ENCODE measurements at regions not wholly inside any gene's neighbourhood (a gene's known extent, or its start where the extent isn't known, plus 50 kb on each side); places are given as distances from the start of the nearest gene placed in this dataset.

DNA sequence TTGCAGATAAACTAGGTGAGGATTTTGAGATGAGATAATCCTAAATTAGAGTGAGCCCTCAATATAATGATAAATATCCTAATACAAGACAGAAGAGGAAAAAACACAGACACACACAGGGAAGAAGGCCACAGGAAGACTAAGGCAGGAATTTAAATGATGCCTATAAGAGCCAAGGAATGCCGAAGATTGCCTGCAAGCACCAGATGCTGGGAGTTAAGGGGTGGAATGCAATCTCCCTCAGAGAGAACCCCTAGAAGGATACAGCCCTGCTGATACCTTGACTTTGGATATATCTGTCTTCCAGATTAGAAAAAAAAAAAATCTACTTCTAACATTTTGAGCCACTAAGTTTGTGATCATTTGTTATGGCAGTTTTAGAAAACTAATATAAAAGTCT lies 299.7 kb upstream of the PRMT6 start:
- ChIA-PET CTCF (no interaction called here), POLR2A (no interaction called here)
- Mint-ChIP-seq H3K4me3 (ENCODE audit: unreplicated experiment) (no peak overlapping the region), H3K27me3 (ENCODE audit: insufficient read depth, unreplicated experiment) (no peaks in the 10 kb centered on the region), H3K27ac (ENCODE audit: low read depth, unreplicated experiment) (no peak overlapping the region), H3K4me1 (ENCODE audit: insufficient read depth, unreplicated experiment) (peaks cover 17% of the 10 kb centered on the region), H3K36me3 (ENCODE audit: insufficient read depth, unreplicated experiment) (no peaks in the 10 kb centered on the region), H3K9me3 (ENCODE audit: unreplicated experiment) (no peaks in the 10 kb centered on the region)
- BruUV-seq (replicated peaks): no TSS peak
- intact Hi-C loops (cut with micrococcal nuclease): loop anchor here (5.0 kb wide), 1 partner anchor 301 kb away; the partner anchor contains the start of gene PRMT6
- DNase-seq (ENCODE audit: unreplicated experiment): no peak
- TF ChIP-seq, protein P1, sequence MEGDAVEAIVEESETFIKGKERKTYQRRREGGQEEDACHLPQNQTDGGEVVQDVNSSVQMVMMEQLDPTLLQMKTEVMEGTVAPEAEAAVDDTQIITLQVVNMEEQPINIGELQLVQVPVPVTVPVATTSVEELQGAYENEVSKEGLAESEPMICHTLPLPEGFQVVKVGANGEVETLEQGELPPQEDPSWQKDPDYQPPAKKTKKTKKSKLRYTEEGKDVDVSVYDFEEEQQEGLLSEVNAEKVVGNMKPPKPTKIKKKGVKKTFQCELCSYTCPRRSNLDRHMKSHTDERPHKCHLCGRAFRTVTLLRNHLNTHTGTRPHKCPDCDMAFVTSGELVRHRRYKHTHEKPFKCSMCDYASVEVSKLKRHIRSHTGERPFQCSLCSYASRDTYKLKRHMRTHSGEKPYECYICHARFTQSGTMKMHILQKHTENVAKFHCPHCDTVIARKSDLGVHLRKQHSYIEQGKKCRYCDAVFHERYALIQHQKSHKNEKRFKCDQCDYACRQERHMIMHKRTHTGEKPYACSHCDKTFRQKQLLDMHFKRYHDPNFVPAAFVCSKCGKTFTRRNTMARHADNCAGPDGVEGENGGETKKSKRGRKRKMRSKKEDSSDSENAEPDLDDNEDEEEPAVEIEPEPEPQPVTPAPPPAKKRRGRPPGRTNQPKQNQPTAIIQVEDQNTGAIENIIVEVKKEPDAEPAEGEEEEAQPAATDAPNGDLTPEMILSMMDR (IDR thresholded peaks at IDR 0.05; ENCODE audit: unreplicated experiment): no peak

DNA sequence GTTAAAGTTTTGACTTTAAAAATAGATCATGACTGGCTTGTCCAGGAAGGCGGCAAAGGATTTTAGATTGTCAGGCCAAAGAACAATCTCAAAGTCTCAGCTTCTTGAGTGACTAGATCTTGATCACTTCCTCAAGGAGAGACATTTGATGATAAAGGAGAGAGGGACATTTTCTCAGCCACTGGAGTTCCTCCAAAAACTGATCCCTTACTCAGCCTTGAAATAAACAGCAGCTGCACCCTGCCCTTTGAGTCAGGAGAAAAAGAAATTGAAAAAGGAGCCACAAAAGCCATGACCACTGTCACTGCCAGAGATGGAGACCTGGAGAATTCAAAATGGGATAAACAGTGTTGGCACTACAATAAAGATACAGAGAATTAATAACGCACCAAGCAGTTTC lies 288.4 kb upstream of the PRMT6 start:
- ChIA-PET CTCF (interaction anchor here (0.6 to 1.2 kb wide), 2 partner anchors 9 to 134 kb away, joined by 3 read pairs; no protein-coding TSS in a partner anchor), POLR2A (interaction anchor here (0.6 to 0.7 kb wide), 2 partner anchors 18 to 287 kb away, joined by 3 to 4 read pairs; no protein-coding TSS in a partner anchor)
- Mint-ChIP-seq H3K27ac (ENCODE audit: low read depth, unreplicated experiment) (peak overlapping the region; percentile 78), H3K4me3 (ENCODE audit: unreplicated experiment) (no peak overlapping the region), H3K4me1 (ENCODE audit: insufficient read depth, unreplicated experiment) (peaks cover 13% of the 10 kb centered on the region), H3K27me3 (ENCODE audit: insufficient read depth, unreplicated experiment) (no peaks in the 10 kb centered on the region), H3K9me3 (ENCODE audit: unreplicated experiment) (no peaks in the 10 kb centered on the region), H3K36me3 (ENCODE audit: insufficient read depth, unreplicated experiment) (no peaks in the 10 kb centered on the region)
- peak; percentile 6 for DNase-seq (ENCODE audit: unreplicated experiment)
- TF ChIP-seq, protein P1 (IDR thresholded peaks at IDR 0.05; ENCODE audit: unreplicated experiment): no peak
- no TSS peak for BruUV-seq (replicated peaks)
- intact Hi-C loops (cut with micrococcal nuclease): no loop called here

DNA sequence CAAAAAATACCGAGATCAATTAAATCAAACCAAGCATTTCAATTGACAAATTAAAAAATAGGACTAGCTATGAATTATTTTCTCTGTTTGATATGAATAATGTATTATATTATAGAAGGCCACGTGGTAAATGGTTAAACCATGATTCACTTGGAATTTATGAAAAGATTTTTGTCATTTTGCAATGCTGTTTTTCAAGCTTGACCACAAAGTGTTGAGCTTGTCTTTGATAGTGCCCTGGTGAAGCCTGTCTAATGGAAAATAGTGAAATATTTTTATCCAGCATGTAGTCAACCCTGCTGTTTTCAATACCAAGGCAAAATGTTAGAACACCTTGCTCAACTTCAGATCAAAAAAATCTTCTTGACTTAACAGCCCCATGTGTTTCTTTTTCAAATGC lies 288.0 kb upstream of the PRMT6 start:
- POLR2A ChIA-PET: interaction anchor here (0.7 kb wide), 1 partner anchor 19 kb away, joined by 3 read pairs; no protein-coding TSS in a partner anchor
- Mint-ChIP-seq H3K9me3 (ENCODE audit: unreplicated experiment) (no peaks in the 10 kb centered on the region), H3K4me1 (ENCODE audit: insufficient read depth, unreplicated experiment) (peaks cover 13% of the 10 kb centered on the region), H3K27ac (ENCODE audit: low read depth, unreplicated experiment) (peak overlapping the region; percentile 78), H3K36me3 (ENCODE audit: insufficient read depth, unreplicated experiment) (no peaks in the 10 kb centered on the region), H3K27me3 (ENCODE audit: insufficient read depth, unreplicated experiment) (no peaks in the 10 kb centered on the region), H3K4me3 (ENCODE audit: unreplicated experiment) (no peak overlapping the region)
- TF ChIP-seq, protein P1 (IDR thresholded peaks at IDR 0.05; ENCODE audit: unreplicated experiment): no peak
- peak; percentile 37 for DNase-seq (ENCODE audit: unreplicated experiment)
- intact Hi-C loops (cut with micrococcal nuclease): no loop called here
- CTCF ChIA-PET: interaction anchor here (1.2 kb wide), 1 partner anchor 9 kb away, joined by 3 read pairs; no protein-coding TSS in a partner anchor
- BruUV-seq (replicated peaks): no TSS peak

DNA sequence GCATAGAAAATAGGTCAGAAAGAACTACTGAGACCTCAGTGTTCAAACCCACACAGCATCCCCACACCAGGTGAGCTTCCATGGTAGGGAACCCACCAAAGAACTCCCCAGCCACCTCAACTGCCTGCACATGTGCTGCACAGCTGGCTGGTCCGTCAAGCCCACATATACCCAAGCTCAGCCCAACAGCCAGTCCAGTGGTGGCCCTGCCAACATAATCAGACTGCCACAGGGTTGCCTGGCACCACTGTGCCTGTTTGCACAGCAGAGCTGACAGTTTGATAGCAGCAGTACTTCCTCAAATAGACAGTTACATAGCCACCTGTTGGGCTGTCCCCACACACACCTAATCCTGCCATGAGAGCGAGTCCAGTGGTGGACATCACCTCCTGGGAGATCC lies 283.3 kb upstream of the PRMT6 start:
- intact Hi-C loops (cut with micrococcal nuclease): no loop called here
- TF ChIP-seq, protein P1 (IDR thresholded peaks at IDR 0.05; ENCODE audit: unreplicated experiment): no peak
- Mint-ChIP-seq H3K4me3 (ENCODE audit: unreplicated experiment) (no peak overlapping the region), H3K9me3 (ENCODE audit: unreplicated experiment) (no peaks in the 10 kb centered on the region), H3K4me1 (ENCODE audit: insufficient read depth, unreplicated experiment) (peaks cover 2% of the 10 kb centered on the region), H3K27me3 (ENCODE audit: insufficient read depth, unreplicated experiment) (no peaks in the 10 kb centered on the region), H3K36me3 (ENCODE audit: insufficient read depth, unreplicated experiment) (no peaks in the 10 kb centered on the region), H3K27ac (ENCODE audit: low read depth, unreplicated experiment) (no peak overlapping the region)
- BruUV-seq (replicated peaks): no TSS peak
- ChIA-PET POLR2A (no interaction called here), CTCF (no interaction called here)
- no peak for DNase-seq (ENCODE audit: unreplicated experiment)

Data from MCF 10A (cell line).